Testis (tissue), 2 donors: ENCODE measurements at regions not wholly inside any gene's neighbourhood (a gene's known extent, or its start where the extent isn't known, plus 50 kb on each side); places are given as distances from the start of the nearest gene placed in this dataset.

Experiments used
- POLR2A ChIP-seq: fragments of 450-650 bp; IDR thresholded peaks from one replicate; pipeline ENCODE4 v1.6.1; 2017; ENCODE audit warnings: antibody characterized with exemption, mild to moderate bottlenecking, moderate library complexity
- TF ChIP-seq, protein P1 (sequence below), 3 experiments: fragments of 450-650 bp in 2 of 3; fragments of 200-600 bp in 1 of 3; sonication (generic) in 1 of 3; IDR thresholded peaks; one replicate each; pipeline ENCODE4 v1.5.1; 2016 to 2019; ENCODE audit warnings: antibody characterized with exemption in 3 of 3, mild to moderate bottlenecking in 2 of 3, moderate library complexity in 1 of 3

DNA sequence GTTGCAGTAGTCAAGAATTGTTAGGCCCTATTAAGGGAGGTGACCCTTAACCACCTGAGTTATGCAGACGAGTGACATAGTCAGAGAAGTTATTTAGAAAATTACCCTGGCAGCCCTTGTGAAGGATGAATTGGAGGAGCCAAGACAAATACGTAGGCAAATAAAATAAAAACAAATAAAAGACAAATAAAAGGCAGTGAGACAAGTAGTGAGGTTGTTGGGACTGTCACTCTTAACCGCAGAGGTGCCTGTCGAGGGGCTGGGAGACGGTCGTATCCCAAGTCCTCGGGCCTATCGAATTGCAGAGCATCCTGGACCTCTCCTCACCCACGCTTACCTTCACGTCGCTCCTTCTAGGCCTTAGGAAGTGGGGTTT lies 58.0 kb upstream of the ZC4H2 start:
- TF ChIP-seq, protein P1, sequence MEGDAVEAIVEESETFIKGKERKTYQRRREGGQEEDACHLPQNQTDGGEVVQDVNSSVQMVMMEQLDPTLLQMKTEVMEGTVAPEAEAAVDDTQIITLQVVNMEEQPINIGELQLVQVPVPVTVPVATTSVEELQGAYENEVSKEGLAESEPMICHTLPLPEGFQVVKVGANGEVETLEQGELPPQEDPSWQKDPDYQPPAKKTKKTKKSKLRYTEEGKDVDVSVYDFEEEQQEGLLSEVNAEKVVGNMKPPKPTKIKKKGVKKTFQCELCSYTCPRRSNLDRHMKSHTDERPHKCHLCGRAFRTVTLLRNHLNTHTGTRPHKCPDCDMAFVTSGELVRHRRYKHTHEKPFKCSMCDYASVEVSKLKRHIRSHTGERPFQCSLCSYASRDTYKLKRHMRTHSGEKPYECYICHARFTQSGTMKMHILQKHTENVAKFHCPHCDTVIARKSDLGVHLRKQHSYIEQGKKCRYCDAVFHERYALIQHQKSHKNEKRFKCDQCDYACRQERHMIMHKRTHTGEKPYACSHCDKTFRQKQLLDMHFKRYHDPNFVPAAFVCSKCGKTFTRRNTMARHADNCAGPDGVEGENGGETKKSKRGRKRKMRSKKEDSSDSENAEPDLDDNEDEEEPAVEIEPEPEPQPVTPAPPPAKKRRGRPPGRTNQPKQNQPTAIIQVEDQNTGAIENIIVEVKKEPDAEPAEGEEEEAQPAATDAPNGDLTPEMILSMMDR (IDR thresholded peaks at IDR 0.05), result no peak
- TF ChIP-seq POLR2A, result no peak
